DOHH2 (cell line): ENCODE measurements at regions not wholly inside any gene's neighbourhood (a gene's known extent, or its start where the extent isn't known, plus 50 kb on each side); places are given as distances from the start of the nearest gene placed in this dataset.

Experiments used
- EZH2phosphoT487 ChIP-seq: fragments of 200-600 bp; sonication (generic); IDR thresholded peaks from 2 replicates; pipeline ENCODE4 v1.6.1; 2017; ENCODE audit warnings: borderline replicate concordance, mild to moderate bottlenecking, antibody characterized with exemption, low read length, moderate library complexity, mixed read lengths
- TF ChIP-seq, protein P1 (sequence below): fragments of 200-600 bp; sonication (generic); IDR thresholded peaks from one replicate; pipeline ENCODE4 v1.5.1; 2014; ENCODE audit warnings: antibody characterized with exemption, mild to moderate bottlenecking, low read depth, low read length; ENCODE audit not compliant: poor library complexity, severe bottlenecking

GRCh38 chr4:154137320-154137905, 348.5 kb upstream of the SFRP2 start:
- TF ChIP-seq, protein P1, sequence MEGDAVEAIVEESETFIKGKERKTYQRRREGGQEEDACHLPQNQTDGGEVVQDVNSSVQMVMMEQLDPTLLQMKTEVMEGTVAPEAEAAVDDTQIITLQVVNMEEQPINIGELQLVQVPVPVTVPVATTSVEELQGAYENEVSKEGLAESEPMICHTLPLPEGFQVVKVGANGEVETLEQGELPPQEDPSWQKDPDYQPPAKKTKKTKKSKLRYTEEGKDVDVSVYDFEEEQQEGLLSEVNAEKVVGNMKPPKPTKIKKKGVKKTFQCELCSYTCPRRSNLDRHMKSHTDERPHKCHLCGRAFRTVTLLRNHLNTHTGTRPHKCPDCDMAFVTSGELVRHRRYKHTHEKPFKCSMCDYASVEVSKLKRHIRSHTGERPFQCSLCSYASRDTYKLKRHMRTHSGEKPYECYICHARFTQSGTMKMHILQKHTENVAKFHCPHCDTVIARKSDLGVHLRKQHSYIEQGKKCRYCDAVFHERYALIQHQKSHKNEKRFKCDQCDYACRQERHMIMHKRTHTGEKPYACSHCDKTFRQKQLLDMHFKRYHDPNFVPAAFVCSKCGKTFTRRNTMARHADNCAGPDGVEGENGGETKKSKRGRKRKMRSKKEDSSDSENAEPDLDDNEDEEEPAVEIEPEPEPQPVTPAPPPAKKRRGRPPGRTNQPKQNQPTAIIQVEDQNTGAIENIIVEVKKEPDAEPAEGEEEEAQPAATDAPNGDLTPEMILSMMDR: no peak
- TF ChIP-seq EZH2phosphoT487: no peak
